ENCODE measurements at regions not wholly inside any gene's neighbourhood (a gene's known extent, or its start where the extent isn't known, plus 50 kb on each side); places are given as distances from the start of the nearest gene placed in this dataset.

- Histone ChIP-seq H3K27ac (ENCODE audit: low read length) (no peak overlapping the region), H3K79me2 (ENCODE audit: low read length) (no peaks in the 10 kb centered on the region), H2AFZ (ENCODE audit: low read length) (no peak overlapping the region), H3K9ac (ENCODE audit: low read length) (no peak overlapping the region), H3K9me2 (replicated peaks; ENCODE audit: low read length) (no peaks in the 10 kb centered on the region), H3K4me3 (ENCODE audit: low read length) (no peak overlapping the region), H3K27me3 (ENCODE audit: low read length) (no peaks in the 10 kb centered on the region), H3K4me2 (ENCODE audit: low read length) (no peak overlapping the region), H4K20me1 (ENCODE audit: low read length) (no peaks in the 10 kb centered on the region), H3K9me3 (ENCODE audit: low read length) (no peaks in the 10 kb centered on the region), H3K36me3 (ENCODE audit: low read depth, low read length) (no peaks in the 10 kb centered on the region), H3F3A (ENCODE audit: low read length, unreplicated experiment) (no peaks in the 10 kb centered on the region), H3K4me1 (ENCODE audit: insufficient read depth, low read length) (no peaks in the 10 kb centered on the region)
- DNase-seq: no peak
- POLR2A ChIA-PET (ENCODE audit: unreplicated experiment): interaction anchor here (0.6 kb wide), 1 partner anchor 70 kb away, joined by 4 read pairs; no protein-coding TSS in a partner anchor
- TF ChIP-seq, protein P1, sequence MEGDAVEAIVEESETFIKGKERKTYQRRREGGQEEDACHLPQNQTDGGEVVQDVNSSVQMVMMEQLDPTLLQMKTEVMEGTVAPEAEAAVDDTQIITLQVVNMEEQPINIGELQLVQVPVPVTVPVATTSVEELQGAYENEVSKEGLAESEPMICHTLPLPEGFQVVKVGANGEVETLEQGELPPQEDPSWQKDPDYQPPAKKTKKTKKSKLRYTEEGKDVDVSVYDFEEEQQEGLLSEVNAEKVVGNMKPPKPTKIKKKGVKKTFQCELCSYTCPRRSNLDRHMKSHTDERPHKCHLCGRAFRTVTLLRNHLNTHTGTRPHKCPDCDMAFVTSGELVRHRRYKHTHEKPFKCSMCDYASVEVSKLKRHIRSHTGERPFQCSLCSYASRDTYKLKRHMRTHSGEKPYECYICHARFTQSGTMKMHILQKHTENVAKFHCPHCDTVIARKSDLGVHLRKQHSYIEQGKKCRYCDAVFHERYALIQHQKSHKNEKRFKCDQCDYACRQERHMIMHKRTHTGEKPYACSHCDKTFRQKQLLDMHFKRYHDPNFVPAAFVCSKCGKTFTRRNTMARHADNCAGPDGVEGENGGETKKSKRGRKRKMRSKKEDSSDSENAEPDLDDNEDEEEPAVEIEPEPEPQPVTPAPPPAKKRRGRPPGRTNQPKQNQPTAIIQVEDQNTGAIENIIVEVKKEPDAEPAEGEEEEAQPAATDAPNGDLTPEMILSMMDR (conservative IDR thresholded peaks at IDR 0.05; ENCODE audit: low read depth, low read length): no peak
- TF ChIP-seq EZH2 (IDR thresholded peaks at IDR 0.05; ENCODE audit: low read length, unreplicated experiment) (no peak), EZH2phosphoT487 (IDR thresholded peaks at IDR 0.05; ENCODE audit: borderline replicate concordance, low read length) (no peak)
- BruUV-seq (replicated peaks): no TSS peak
- CTCF ChIA-PET: no interaction called here
- ATAC-seq: no peak
- intact Hi-C loops (cut with micrococcal nuclease): no loop called here
These were observed 160.4 kb upstream of the GULP1 start for GRCh38 chr2:188131281-188131680.

GRCh38 chr2:188132385-188132784 lies 159.3 kb upstream of the GULP1 start:
- H3K4me3 ChIP-seq (ENCODE audit: low read length): no peak overlapping the region
- no peaks in the 10 kb centered on the region for H4K20me1 ChIP-seq (ENCODE audit: low read length)
- H3K27me3 ChIP-seq (ENCODE audit: low read length): no peaks in the 10 kb centered on the region
- intact Hi-C loops (cut with micrococcal nuclease): no loop called here
- no peak overlapping the region for H3K4me2 ChIP-seq (ENCODE audit: low read length)
- H2AFZ ChIP-seq (ENCODE audit: low read length): no peak overlapping the region
- no peaks in the 10 kb centered on the region for H3K79me2 ChIP-seq (ENCODE audit: low read length)
- H3K9ac ChIP-seq (ENCODE audit: low read length): no peak overlapping the region
- no peaks in the 10 kb centered on the region for H3K36me3 ChIP-seq (ENCODE audit: low read depth, low read length)
- no peaks in the 10 kb centered on the region for H3K4me1 ChIP-seq (ENCODE audit: insufficient read depth, low read length)
- ChIA-PET POLR2A (ENCODE audit: unreplicated experiment) (no interaction called here), CTCF (no interaction called here)
- H3K9me3 ChIP-seq (ENCODE audit: low read length): no peaks in the 10 kb centered on the region
- TF ChIP-seq, protein P1 (conservative IDR thresholded peaks at IDR 0.05; ENCODE audit: low read depth, low read length): no peak
- no peak for TF ChIP-seq EZH2 (IDR thresholded peaks at IDR 0.05; ENCODE audit: low read length, unreplicated experiment)
- TF ChIP-seq EZH2phosphoT487 (IDR thresholded peaks at IDR 0.05; ENCODE audit: borderline replicate concordance, low read length): no peak
- BruUV-seq (replicated peaks): no TSS peak
- ATAC-seq: no peak
- DNase-seq: no peak
- no peak overlapping the region for H3K27ac ChIP-seq (ENCODE audit: low read length)
- no peaks in the 10 kb centered on the region for H3F3A ChIP-seq (ENCODE audit: low read length, unreplicated experiment)
- H3K9me2 ChIP-seq (replicated peaks; ENCODE audit: low read length): no peaks in the 10 kb centered on the region

DNA sequence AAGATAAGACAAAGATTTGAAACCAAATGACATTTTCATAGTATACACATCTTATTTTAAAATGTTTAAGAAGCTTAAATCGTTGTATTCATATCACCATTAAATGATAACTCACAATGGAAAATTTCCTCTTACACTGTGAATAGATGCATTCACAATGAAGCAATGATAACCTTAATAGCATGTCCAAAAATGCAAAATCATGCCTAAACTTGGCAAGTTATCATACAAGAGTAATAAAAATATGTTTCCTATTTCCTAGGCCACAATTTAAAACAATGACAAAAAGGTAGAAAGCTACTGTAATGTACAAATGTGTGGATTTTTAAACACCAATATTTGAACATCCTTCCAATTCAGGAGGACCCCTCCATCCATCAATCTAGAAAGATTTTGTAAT lies 157.4 kb upstream of the GULP1 start:
- Histone ChIP-seq H3K27me3 (ENCODE audit: low read length) (no peaks in the 10 kb centered on the region), H3K9me3 (ENCODE audit: low read length) (no peaks in the 10 kb centered on the region), H3K36me3 (ENCODE audit: low read depth, low read length) (no peaks in the 10 kb centered on the region), H4K20me1 (ENCODE audit: low read length) (no peaks in the 10 kb centered on the region), H3K27ac (ENCODE audit: low read length) (no peak overlapping the region), H3K9me2 (replicated peaks; ENCODE audit: low read length) (no peaks in the 10 kb centered on the region), H3F3A (ENCODE audit: low read length, unreplicated experiment) (no peaks in the 10 kb centered on the region), H3K79me2 (ENCODE audit: low read length) (no peaks in the 10 kb centered on the region), H2AFZ (ENCODE audit: low read length) (no peak overlapping the region), H3K4me1 (ENCODE audit: insufficient read depth, low read length) (no peaks in the 10 kb centered on the region), H3K4me2 (ENCODE audit: low read length) (no peak overlapping the region), H3K4me3 (ENCODE audit: low read length) (no peak overlapping the region), H3K9ac (ENCODE audit: low read length) (no peak overlapping the region)
- intact Hi-C loops (cut with micrococcal nuclease): no loop called here
- CTCF ChIA-PET: no interaction called here
- TF ChIP-seq, protein P1 (conservative IDR thresholded peaks at IDR 0.05; ENCODE audit: low read depth, low read length): no peak
- TF ChIP-seq EZH2 (IDR thresholded peaks at IDR 0.05; ENCODE audit: low read length, unreplicated experiment) (no peak), EZH2phosphoT487 (IDR thresholded peaks at IDR 0.05; ENCODE audit: borderline replicate concordance, low read length) (no peak)
- no peak for DNase-seq
- POLR2A ChIA-PET (ENCODE audit: unreplicated experiment): no interaction called here
- no peak for ATAC-seq
- no TSS peak for BruUV-seq (replicated peaks)

Data from PC-3 (cell line).